HepG2 (cell line): ENCODE measurements at regions not wholly inside any gene's neighbourhood (a gene's known extent, or its start where the extent isn't known, plus 50 kb on each side); places are given as distances from the start of the nearest gene placed in this dataset.

ENCODE experiments used
- KDM5A ChIP-seq: fragments of 200-600 bp; sonication (generic); IDR thresholded peaks from 2 replicates; pipeline ENCODE4 v1.7.0; 2018; ENCODE audit warnings: antibody characterized with exemption, mild to moderate bottlenecking, low read length, borderline replicate concordance
- NCOA2 ChIP-seq: sonication (generic); formaldehyde crosslinking; IDR thresholded peaks from 2 replicates; pipeline ENCODE4 v1.8.0; 2022; ENCODE audit warnings: inconsistent platforms
- THAP8 ChIP-seq: sonication (generic); formaldehyde crosslinking; IDR thresholded peaks from 2 replicates; pipeline ENCODE4 v1.5.1; 2020; ENCODE audit warnings: missing genetic modification reagents, mild to moderate bottlenecking, borderline replicate concordance
- TF ChIP-seq, protein P1 (sequence below): sonication (generic); formaldehyde crosslinking; IDR thresholded peaks from 2 replicates; pipeline ENCODE4 v1.9.0; 2022; ENCODE audit warnings: missing genetic modification reagents, mild to moderate bottlenecking, borderline replicate concordance

GRCh38 chr21:16007943-16008342 lies 278.2 kb downstream of the USP25 start:
- no peak for TF ChIP-seq NCOA2 (CRISPR knock-in tag)
- TF ChIP-seq, protein P1, sequence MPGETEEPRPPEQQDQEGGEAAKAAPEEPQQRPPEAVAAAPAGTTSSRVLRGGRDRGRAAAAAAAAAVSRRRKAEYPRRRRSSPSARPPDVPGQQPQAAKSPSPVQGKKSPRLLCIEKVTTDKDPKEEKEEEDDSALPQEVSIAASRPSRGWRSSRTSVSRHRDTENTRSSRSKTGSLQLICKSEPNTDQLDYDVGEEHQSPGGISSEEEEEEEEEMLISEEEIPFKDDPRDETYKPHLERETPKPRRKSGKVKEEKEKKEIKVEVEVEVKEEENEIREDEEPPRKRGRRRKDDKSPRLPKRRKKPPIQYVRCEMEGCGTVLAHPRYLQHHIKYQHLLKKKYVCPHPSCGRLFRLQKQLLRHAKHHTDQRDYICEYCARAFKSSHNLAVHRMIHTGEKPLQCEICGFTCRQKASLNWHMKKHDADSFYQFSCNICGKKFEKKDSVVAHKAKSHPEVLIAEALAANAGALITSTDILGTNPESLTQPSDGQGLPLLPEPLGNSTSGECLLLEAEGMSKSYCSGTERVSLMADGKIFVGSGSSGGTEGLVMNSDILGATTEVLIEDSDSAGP (CRISPR knock-in tag), result no peak
- TF ChIP-seq KDM5A, result no peak
- no peak for TF ChIP-seq THAP8 (CRISPR knock-in tag)
